IMR-90 (cell line): ENCODE measurements at regions not wholly inside any gene's neighbourhood (a gene's known extent, or its start where the extent isn't known, plus 50 kb on each side); places are given as distances from the start of the nearest gene placed in this dataset.

Experiments used
- ATAC-seq: fragments of 200-7000 bp; cut with Tn5 transposase; 2 replicates; pipeline ENCODE4 v1.9.1; 2020; ENCODE audit warnings: low read depth, mild to moderate bottlenecking, moderate library complexity
- BruUV-seq: library from RNA; stranded (reverse); fragments of 400-500 nt; replicated peaks from 2 replicates; lab custom pipeline; 2021; lab: Mats Ljungman, UMichigan
- CTCF ChIA-PET: fragments of 300-600 bp; formaldehyde crosslinking; extraction: SDS; loops from one replicate; lab custom pipeline; 2021; ENCODE audit warnings: antibody characterized with exemption; lab: Yijun Ruan, JAX
- POLR2A ChIA-PET: fragments of 300-600 bp; sonication (Branson Sonifier 250); formaldehyde crosslinking; loops from one replicate; lab custom pipeline; 2022; ENCODE audit warnings: antibody characterized with exemption; ENCODE audit not compliant: unreplicated experiment; lab: Charles Lee
- DNase-seq: peaks from one replicate; pipeline ENCODE4 v3.0.0; 2013
- H2AFZ ChIP-seq: replicated peaks from 2 replicates; pipeline ENCODE3; 2013; ENCODE audit warnings: low read length, mild to moderate bottlenecking; ENCODE audit not compliant: poor library complexity
- H2AK5ac ChIP-seq: 2 replicates; pipeline ENCODE4 v1.6.1; 2013; ENCODE audit warnings: low read depth, low read length, inconsistent platforms
- H2AK9ac ChIP-seq: replicated peaks from 2 replicates; pipeline ENCODE3; 2013; ENCODE audit warnings: mild to moderate bottlenecking, low read depth, low read length, moderate library complexity; ENCODE audit not compliant: poor library complexity
- H2BK120ac ChIP-seq: 2 replicates; pipeline ENCODE4 v1.6.1; 2013; ENCODE audit warnings: low read depth, low read length, inconsistent platforms
- H2BK15ac ChIP-seq: 3 replicates; pipeline ENCODE4 v1.6.1; 2013; ENCODE audit warnings: low read depth, low read length, inconsistent platforms
- H2BK20ac ChIP-seq: 2 replicates; pipeline ENCODE4 v1.6.1; 2013; ENCODE audit warnings: low read depth, mild to moderate bottlenecking, inconsistent platforms, low read length, moderate library complexity
- H2BK5ac ChIP-seq: 2 replicates; pipeline ENCODE4 v1.6.1; 2013; ENCODE audit warnings: mild to moderate bottlenecking, low read depth, low read length, inconsistent platforms; ENCODE audit not compliant: poor library complexity, severe bottlenecking
- H3K14ac ChIP-seq: replicated peaks from 2 replicates; pipeline ENCODE4 v1.6.1; 2013; ENCODE audit warnings: low read depth, low read length, inconsistent platforms
- H3K18ac ChIP-seq: 2 replicates; pipeline ENCODE4 v1.6.1; 2013; ENCODE audit warnings: low read depth, low read length, control low read depth
- H3K23ac ChIP-seq: 2 replicates; pipeline ENCODE4 v1.6.1; 2013; ENCODE audit warnings: low read depth, low read length, inconsistent platforms
- H3K27ac ChIP-seq: 2 replicates; pipeline ENCODE4 v1.5.1; 2013; ENCODE audit warnings: mild to moderate bottlenecking, control low read depth, low read length; ENCODE audit not compliant: insufficient read depth
- H3K27me3 ChIP-seq: 2 replicates; pipeline ENCODE4 v1.6.1; 2013; ENCODE audit warnings: low read length; ENCODE audit not compliant: control insufficient read depth, insufficient read depth
- H3K36me3 ChIP-seq: 2 replicates; pipeline ENCODE4 v1.6.1; 2013; ENCODE audit warnings: low read length, mixed read lengths; ENCODE audit not compliant: control insufficient read depth, insufficient read depth
- H3K4ac ChIP-seq: 2 replicates; pipeline ENCODE4 v1.6.1; 2013; ENCODE audit warnings: low read depth, low read length, inconsistent platforms
- H3K4me1 ChIP-seq: 2 replicates; pipeline ENCODE4 v1.6.1; 2013; ENCODE audit warnings: low read length, mixed read lengths; ENCODE audit not compliant: control insufficient read depth, insufficient read depth
- H3K4me2 ChIP-seq: 2 replicates; pipeline ENCODE4 v1.6.1; 2013; ENCODE audit warnings: low read depth, mild to moderate bottlenecking, control low read depth, low read length, moderate library complexity
- H3K4me3 ChIP-seq: 2 replicates; pipeline ENCODE4 v1.5.1; 2013; ENCODE audit warnings: low read depth, mild to moderate bottlenecking, control low read depth, low read length, moderate library complexity; ENCODE audit not compliant: insufficient read depth
- H3K56ac ChIP-seq: 2 replicates; pipeline ENCODE4 v1.6.1; 2013; ENCODE audit warnings: low read length, inconsistent platforms; ENCODE audit not compliant: insufficient read depth; ENCODE audit errors: extremely low read depth
- H3K79me1 ChIP-seq, 2 experiments: 2 replicates each; pipeline ENCODE4 v1.6.1; 2013; ENCODE audit warnings: low read length in 2 of 2, inconsistent platforms in 1 of 2, low read depth in 1 of 2
- H3K9ac ChIP-seq: 2 replicates; pipeline ENCODE4 v1.6.1; 2013; ENCODE audit warnings: low read depth, low read length, control low read depth
- H3K9me1 ChIP-seq: 2 replicates; pipeline ENCODE4 v1.6.1; 2013; ENCODE audit warnings: low read length, inconsistent platforms; ENCODE audit not compliant: insufficient read depth
- H3K9me3 ChIP-seq: 2 replicates; pipeline ENCODE4 v1.6.1; 2013; ENCODE audit warnings: low read length; ENCODE audit not compliant: control insufficient read depth, insufficient read depth
- H4K20me1 ChIP-seq: 2 replicates; pipeline ENCODE4 v1.6.1; 2013; ENCODE audit warnings: low read length, inconsistent platforms; ENCODE audit not compliant: insufficient read depth
- H4K5ac ChIP-seq: 2 replicates; pipeline ENCODE4 v1.6.1; 2013; ENCODE audit warnings: mild to moderate bottlenecking, low read depth, low read length, control low read depth
- H4K8ac ChIP-seq, 2 experiments: 2 replicates each; pipeline ENCODE4 v1.6.1; 2013; ENCODE audit warnings: low read depth in 2 of 2, low read length in 2 of 2, control low read depth in 1 of 2, inconsistent platforms in 1 of 2
- H4K91ac ChIP-seq: 2 replicates; pipeline ENCODE4 v1.6.1; 2013; ENCODE audit warnings: low read depth, low read length, inconsistent platforms; ENCODE audit not compliant: insufficient read depth
- BHLHE40 ChIP-seq: fragments of 150-350 bp; IDR thresholded peaks from 2 replicates; pipeline ENCODE4 v1.6.1; 2016; ENCODE audit warnings: mild to moderate bottlenecking, low read depth, low read length
- ELK1 ChIP-seq: fragments of 150-350 bp; IDR thresholded peaks from 2 replicates; pipeline ENCODE4 v1.6.1; 2016; ENCODE audit warnings: low read depth, mild to moderate bottlenecking, low read length, moderate library complexity, borderline replicate concordance
- MAFK ChIP-seq: IDR thresholded peaks from 2 replicates; pipeline ENCODE4 v1.6.1; 2012; ENCODE audit warnings: low read depth, low read length, improper control_type of control experiment
- WGBS, 2 experiments: methylation state at CpG; one replicate each; pipeline versions ENCODE4 v1.1.5 to v1.1.7; 2013; ENCODE audit warnings: missing lambda C conversion rate in 2 of 2; ENCODE audit not compliant: insufficient read length in 1 of 2; ENCODE audit errors: extremely low coverage in 2 of 2; 5-methylcytosine and 5-hydroxymethylcytosine counted together
- dilution Hi-C: fragments of 300-500 bp; cut with HindIII; formaldehyde crosslinking; loops from one replicate; pipeline ENCODE4 v1.14.3; 2018; ENCODE audit warnings: low sequenced_read_pairs; ENCODE audit not compliant: unreplicated experiment
- in situ Hi-C: fragments of 300-500 bp; cut with MboI; formaldehyde crosslinking; loops from 3 replicates; pipeline ENCODE4 v1.14.3; 2019; ENCODE audit warnings: low sequenced_read_pairs, inconsistent platforms, mixed read lengths
- intact Hi-C: fragments of 100-400 bp; cut with micrococcal nuclease; formaldehyde crosslinking; loops from 2 replicates; pipeline ENCODE4 v1.10.0; 2022

DNA sequence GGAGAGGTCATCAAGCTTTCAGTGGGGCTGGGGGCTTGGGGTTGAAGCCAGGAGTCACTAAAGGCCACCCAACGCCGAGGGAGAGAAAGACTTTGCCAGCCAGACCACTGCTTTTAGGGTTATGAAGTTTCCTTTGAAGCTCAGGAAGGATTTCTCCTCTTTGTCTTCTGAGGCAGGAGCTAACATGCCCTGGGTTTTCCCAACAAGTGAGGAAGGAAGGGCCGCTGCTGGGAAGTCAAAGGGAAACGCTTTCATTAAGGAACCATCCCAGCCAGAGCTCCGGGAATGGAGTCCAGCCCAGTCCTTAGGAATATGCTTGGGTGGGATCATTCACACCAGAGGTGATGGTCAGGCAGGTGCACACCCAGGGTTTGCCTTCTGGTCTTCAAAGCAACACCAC, 436.9 kb downstream of the PRDM2 start:
- peaks cover 14% of the 10 kb centered on the region for H3K9me3 ChIP-seq
- H3K14ac ChIP-seq = no peak overlapping the region
- no peak overlapping the region for H3K18ac ChIP-seq
- intact Hi-C loops (no loop called here), in situ Hi-C loops (no loop called here), dilution Hi-C loops (no loop called here)
- H3K4me1 ChIP-seq = no peaks in the 10 kb centered on the region
- H4K8ac ChIP-seq = no peak overlapping the region
- DNase-seq = no peak
- H4K20me1 ChIP-seq = no peaks in the 10 kb centered on the region
- H3K27me3 ChIP-seq = no peaks in the 10 kb centered on the region
- H2BK15ac ChIP-seq = no peak overlapping the region
- ChIA-PET POLR2A (no interaction called here), CTCF (no interaction called here)
- no peak overlapping the region for H3K4me3 ChIP-seq
- BruUV-seq = no TSS peak
- no peak overlapping the region for H3K27ac ChIP-seq
- H2BK5ac ChIP-seq = no peak overlapping the region
- no peak overlapping the region for H3K9ac ChIP-seq
- no peaks in the 10 kb centered on the region for H3K79me1 ChIP-seq
- no peak overlapping the region for H3K4me2 ChIP-seq
- no peak overlapping the region for H2BK120ac ChIP-seq
- no peak for TF ChIP-seq MAFK
- no peak for TF ChIP-seq BHLHE40
- TF ChIP-seq ELK1 = no peak
- H3K23ac ChIP-seq = no peak overlapping the region
- no peaks in the 10 kb centered on the region for H3K9me1 ChIP-seq
- H3K56ac ChIP-seq = no peak overlapping the region
- no peak overlapping the region for H4K91ac ChIP-seq
- no peak overlapping the region for H4K5ac ChIP-seq
- H2AK9ac ChIP-seq = no peak overlapping the region
- no peak overlapping the region for H2AK5ac ChIP-seq
- H3K4ac ChIP-seq = no peak overlapping the region
- H2BK20ac ChIP-seq = no peak overlapping the region
- no peaks in the 10 kb centered on the region for H3K36me3 ChIP-seq
- no peak overlapping the region for H2AFZ ChIP-seq
- WGBS, 2 experiments = 60% methylated on average over 2 of the region's 5 CpGs; no CpG with 5 or more reads in 1 of the 2 experiments
- no peak for ATAC-seq
